ENCODE measurements at regions not wholly inside any gene's neighbourhood (a gene's known extent, or its start where the extent isn't known, plus 50 kb on each side); places are given as distances from the start of the nearest gene placed in this dataset.
"Not testable (repeated sequence)": the region's sequence is repeated elsewhere in the genome, so short reads cannot be mapped to it uniquely, and the experiment has no call there.

DNA sequence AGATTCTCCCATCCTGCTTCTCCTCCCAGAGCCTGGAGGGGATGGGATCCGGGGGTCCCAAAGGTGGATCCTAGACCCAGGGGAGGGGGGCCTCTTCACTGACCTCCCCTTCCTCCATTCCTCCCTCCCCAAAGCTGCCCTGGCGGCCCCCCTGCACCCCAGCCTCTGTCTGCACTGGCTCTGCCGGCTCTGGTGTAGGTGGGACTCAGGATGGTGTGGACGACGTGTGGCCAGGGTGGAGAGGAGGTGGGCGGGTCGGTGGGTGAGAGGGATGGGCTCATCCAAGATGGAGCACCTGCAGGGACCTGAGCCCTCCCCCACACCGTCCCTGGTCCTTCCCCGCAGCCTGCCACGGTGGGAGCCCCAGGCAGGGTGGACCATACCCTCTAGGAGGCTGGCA is 355.6 kb downstream of the TMEM121 start:
- in situ Hi-C loops (cut with MboI; ENCODE audit: low sequenced_read_pairs), result not testable (repeated sequence)

- in situ Hi-C loops (cut with MboI; ENCODE audit: low sequenced_read_pairs), result no loop called here
These were observed 356.2 kb downstream of the TMEM121 start for GRCh38 chr14:105882626-105883025.

- in situ Hi-C loops (cut with MboI; ENCODE audit: low sequenced_read_pairs), result no loop called here
These were observed 357.0 kb downstream of the TMEM121 start for GRCh38 chr14:105883066-105884005.

GRCh38 chr14:105884192-105884807 is 357.9 kb downstream of the TMEM121 start:
- in situ Hi-C loops (cut with MboI; ENCODE audit: low sequenced_read_pairs), result not testable (repeated sequence)

DNA sequence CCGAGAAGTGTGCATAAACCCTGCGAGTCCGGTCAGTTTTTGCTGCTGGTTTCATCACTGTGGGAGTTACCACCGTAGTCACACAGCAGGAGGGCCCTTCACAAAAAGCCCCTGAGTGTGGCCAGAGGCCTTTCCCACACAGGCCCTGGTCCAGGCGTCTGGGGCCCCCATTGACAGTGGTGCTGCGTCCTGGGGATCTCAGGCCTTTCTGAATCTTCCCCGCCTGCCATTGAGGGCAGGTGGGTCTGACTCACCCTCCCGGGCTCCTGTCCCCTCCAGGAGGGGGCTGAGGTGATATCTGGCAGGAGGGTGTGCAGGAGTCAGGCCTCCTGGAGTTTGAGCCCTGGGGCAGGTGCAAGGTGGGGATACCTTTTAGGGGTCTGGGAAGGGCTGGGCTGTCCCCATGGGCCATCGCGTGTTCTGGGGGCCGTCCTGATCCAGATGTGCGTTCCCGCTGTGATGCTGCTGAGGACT is 358.5 kb downstream of the TMEM121 start:
- in situ Hi-C loops (cut with MboI; ENCODE audit: low sequenced_read_pairs), result no loop called here

- in situ Hi-C loops (cut with MboI; ENCODE audit: low sequenced_read_pairs), result no loop called here
These were observed 359.4 kb downstream of the TMEM121 start for GRCh38 chr14:105885561-105886320.

DNA sequence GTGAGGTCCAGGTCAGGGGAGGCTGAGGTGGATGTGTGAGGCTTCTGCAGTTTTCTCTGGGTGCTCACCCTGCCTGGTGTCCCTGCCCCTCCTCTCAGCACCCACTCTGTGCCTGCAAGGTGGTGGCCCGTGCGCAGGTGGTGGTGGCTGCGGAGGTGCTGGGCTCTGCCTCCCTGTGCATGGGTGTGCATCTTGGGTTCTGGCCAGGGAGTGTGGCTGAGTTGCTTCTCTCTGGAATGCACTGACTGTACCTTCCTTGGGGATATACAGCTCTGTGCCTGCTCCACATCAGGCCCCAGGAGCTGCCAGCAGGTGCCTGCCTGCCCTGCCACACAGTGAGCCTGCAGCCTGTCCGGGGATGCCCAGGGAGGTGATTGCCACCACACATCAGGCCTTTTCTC is 360.4 kb downstream of the TMEM121 start:
- in situ Hi-C loops (cut with MboI; ENCODE audit: low sequenced_read_pairs), result not testable (repeated sequence)

DNA sequence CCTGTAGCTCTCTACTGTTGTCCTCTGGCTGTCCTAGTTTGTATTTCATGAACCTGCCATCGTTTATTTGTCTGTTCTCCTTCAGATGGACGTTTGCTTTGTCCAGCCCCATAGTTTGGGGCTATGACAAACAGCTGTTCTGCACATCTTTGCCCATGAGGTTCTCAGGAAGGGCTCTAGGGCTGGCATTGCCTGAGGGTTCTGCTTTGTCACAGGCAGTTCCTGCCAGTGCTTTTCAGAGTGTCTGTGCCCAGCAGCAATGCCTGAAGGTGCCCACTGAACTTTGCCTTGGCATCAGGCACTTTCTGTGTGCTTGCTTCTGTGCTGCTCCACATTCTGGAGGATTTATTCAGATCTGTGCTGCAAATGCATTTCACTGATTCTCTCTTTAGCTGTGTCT is 361.3 kb downstream of the TMEM121 start:
- in situ Hi-C loops (cut with MboI; ENCODE audit: low sequenced_read_pairs), result no loop called here

DNA sequence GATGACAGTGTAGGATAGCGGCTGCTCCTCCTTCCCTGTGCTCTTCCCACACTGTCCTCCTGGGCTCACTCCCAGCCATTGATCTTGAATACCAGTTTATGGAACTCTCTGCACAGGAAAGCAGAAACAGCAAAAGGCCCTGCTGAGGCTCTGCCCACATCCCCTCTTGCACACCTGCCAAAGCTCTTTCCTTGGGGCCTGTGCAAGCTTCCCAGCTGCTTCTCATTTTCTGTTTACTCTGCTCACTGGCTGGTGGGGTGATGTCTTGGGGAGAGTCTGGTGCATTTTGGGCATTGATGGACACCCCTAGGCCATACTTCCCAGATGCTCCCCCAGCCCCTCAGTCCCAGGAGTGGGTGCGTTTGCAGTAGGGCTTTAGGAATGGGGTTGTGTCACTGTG is 361.8 kb downstream of the TMEM121 start:
- in situ Hi-C loops (cut with MboI; ENCODE audit: low sequenced_read_pairs), result no loop called here

DNA sequence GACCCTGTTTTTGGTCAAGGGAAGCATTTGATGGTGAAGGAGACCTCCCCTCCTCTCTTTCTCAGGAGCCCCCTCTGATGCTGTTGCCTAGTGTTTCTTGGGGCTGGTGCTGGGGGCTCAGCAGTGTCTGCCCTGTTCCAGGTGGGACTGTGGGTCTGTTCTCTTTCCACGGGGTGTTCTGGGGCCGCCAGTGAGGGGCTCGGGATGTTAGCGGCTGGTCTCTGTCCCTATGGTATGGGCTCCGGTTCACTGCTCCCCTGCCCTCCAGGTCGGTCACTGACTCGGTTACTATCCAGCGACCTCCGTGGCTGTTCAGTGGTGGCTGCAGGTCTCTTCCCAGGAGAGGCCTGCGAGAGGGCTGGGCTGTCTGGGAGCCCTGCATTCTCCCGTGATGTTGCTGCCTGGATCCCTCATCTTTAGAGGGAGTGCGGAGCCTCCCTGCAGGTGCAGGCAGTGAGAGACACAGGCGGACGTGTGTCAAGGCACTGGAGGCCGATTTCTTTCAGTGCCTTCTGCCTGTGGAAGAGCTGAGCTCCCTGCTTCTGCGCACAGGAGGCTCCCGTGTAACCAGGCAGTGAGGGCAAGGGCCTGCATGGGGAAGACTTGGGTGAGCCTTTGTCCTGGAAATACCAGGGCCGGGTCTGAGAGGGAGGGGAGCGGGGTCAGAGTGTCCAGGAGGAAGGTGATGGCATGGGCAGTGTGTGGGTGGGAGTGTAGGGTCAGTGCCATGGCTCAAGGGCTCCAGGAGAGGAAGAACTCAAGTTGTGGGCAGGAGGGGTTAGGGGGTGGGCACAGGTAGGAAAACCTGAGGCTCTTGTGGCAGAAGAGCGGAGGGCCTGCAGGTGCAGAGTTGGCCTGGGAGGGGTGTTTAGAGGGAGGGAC is 362.6 kb downstream of the TMEM121 start:
- in situ Hi-C loops (cut with MboI; ENCODE audit: low sequenced_read_pairs), result no loop called here

DNA sequence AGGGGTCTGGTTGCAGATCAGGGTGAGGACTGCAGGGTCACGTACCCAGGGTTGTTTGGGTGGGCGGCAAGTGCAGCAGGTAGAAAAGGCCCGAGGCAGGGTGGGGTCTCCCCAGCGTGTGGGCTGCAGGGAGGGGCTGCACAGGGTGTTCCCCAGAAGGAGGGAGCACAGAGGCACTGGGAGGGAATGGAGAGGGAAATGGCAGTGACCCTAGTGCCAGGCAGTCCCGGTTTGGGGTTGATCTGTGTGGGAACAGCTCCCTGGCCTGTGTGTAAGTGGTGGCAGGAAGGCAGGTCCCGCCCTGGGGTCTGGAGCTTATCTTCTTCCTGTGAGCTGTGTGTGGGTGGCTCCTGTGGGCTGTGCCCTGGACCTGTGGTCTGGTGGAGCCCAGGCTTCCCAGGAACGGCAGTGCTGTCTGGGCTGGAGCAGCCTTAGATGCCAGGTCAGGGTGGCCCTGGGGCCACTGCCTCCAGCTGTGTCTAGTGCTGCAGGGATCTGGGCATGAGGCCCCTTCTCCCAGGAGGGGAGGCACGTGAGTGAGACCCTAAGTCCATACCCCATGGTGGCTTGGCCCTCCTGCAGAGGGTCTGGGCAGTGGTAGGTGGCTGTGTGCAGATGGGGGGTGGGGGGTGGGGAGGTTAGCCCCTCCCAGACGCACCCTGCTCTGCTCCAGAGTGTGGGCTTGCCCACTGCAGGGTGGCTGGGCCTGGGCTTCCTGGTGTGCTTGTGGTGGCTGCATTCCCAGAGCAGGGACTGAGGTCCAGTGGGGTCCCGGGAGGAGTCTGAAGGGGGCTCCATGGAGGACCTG is 363.5 kb downstream of the TMEM121 start:
- in situ Hi-C loops (cut with MboI; ENCODE audit: low sequenced_read_pairs), result no loop called here

DNA sequence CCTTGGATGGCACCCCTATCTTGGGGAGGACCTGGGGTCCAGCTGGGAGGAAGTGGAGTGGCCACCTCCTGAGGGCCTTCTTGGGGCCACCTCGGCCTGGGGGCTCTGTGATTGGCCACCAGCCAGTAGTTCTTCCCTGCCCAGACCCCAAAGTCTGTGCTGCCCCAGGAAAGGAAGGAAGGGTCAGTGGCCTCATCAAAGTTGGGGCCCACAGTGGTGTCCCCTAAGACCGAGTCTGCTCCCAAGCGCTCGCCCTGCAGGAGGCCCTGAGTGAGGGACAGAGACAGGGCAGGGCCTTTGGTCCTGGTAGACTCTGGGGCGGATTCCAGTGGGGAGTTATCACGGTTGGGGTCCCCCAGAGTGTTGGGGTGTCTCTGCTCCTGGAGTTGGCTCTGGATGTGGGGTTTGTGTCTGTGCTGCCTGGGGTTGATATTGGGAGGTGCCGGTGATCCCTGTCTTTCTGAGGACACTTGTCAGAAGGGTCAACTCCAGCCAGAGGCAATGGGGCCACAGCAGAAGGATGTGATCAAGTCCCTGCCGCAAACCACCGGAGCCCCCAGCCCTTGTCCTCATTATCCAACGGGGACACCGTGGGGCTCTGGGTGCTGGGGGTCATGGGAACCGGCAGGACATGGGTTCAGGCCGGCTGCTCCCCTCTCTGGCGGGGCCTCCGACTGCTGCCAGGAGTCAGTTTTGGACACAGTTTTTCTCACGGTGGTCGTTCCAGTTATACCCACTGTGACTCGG is 364.3 kb downstream of the TMEM121 start:
- in situ Hi-C loops (cut with MboI; ENCODE audit: low sequenced_read_pairs), result no loop called here

- in situ Hi-C loops (cut with MboI; ENCODE audit: low sequenced_read_pairs), result no loop called here
These were observed 364.8 kb downstream of the TMEM121 start for GRCh38 chr14:105891221-105891602.

DNA sequence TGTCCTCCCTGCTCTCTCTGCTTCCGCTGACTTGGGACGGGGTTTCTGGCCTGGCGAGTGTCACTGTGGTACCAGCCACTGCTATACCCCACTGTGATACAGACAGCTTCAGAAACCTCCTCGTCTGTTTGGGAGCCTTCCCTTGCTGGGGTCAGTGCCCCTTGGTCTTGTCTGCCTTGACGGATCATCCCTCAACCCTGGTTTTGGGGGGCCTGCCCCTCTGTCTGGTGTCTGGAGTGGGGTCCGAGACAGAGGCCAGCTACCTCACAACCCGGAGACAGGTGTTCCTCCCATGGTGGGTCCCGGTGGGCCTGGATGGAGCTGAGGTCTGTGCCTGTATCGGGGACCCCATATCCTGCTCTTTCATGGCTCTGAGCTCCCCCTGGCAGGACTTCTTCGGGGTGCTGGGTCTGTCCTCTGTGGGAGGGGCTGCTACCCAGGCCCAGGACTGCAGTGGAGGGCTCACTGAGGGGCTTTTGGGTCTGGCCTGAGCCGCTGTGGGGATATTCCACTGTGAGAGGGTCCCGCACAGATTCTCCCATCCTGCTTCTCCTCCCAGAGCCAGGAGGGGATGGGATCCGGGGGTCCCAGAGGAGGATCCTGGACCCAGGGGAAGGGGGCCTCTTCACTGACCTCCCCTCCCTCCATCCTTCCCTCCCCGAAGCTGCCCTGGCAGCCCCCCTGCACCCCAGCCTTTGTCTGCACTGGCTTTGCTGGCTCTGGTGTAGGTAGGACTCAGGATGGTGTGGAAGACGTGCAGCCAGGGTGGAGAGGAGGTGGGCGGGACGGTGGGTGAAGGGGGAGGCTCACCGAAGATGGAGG is 365.5 kb downstream of the TMEM121 start:
- in situ Hi-C loops (cut with MboI; ENCODE audit: low sequenced_read_pairs), result no loop called here

DNA sequence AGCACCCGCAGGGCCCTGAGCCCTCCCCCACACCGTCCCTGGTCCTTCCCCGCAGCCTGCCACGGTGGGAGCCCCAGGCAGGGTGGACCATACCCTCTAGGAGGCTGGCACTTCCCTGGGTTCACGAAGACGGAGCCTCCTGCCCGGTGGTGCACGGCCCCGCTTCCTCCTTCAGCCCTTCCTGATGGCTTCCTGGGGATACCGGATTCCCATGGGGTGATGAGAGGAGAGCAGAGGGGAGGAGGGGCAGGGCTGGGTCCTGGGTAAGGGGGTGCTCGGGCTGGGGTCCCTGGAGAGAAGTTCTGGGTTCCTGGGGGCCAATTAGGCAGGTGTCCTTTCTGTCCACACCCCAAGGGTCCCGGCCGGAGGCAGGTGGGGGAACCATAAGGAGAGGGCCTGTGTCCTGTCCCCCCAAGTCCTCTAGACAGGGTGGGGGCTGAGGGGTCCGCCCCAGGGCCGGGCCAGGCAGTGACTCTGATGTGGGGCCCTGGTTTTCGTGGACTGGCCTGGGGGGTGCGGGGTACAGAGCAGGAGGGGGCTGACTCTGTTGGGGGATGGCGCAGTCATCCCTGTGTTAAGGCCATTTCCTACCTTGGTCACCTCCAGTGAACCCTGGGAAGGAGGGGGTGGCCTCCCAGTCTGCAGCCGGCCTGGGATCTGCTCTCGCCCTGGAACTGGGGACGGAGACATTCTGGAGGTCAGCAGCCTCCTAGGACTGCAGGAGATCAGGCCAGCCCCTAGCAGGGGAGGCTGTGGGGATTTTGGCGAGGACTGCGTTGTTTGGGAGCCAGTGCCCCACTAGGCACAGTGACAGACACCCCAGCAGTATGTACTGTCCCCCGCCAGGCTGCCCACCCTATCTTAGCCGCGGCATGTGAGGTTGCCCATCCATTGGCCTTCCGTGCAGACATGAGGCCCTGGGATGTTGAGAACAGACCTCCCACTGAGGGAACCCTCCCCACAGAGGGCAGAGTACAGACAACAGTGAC is 366.4 kb downstream of the TMEM121 start:
- in situ Hi-C loops (cut with MboI; ENCODE audit: low sequenced_read_pairs), result not testable (repeated sequence)

- in situ Hi-C loops (cut with MboI; ENCODE audit: low sequenced_read_pairs), result not testable (repeated sequence)
These were observed 367.3 kb downstream of the TMEM121 start for GRCh38 chr14:105893686-105894085.
